ENCODE measurements at regions not wholly inside any gene's neighbourhood (a gene's known extent, or its start where the extent isn't known, plus 50 kb on each side); places are given as distances from the start of the nearest gene placed in this dataset.

DNA sequence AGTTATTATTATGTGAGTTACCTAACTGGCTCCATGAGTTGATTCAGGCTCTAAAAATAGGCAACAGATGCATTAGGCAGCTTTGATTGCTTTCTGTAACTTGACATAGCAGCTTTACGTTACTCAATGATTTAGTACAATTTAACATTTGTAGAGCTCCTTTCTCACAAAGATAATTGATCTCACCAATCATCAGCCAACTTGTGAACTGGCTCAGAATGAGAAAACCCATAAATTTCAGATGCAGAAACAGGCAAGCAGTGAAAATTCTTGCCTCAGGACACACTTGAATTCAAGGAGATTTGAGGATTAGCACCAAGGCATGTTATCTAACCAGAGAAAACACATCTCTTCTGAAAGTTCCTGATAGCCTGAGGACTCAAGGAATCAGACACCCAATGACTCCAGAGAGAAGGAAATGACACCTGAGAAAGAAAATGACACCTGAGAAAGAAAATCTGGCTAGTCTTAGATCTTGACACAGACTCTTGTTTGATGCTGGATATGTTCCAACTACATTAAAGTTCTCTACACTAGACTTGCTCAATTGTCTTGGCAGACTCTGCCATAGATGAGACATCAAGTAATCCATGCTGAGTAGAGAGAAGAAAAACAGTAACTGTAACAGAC is 315.1 kb upstream of the CBLB start:
- no peak for DNase-seq

DNA sequence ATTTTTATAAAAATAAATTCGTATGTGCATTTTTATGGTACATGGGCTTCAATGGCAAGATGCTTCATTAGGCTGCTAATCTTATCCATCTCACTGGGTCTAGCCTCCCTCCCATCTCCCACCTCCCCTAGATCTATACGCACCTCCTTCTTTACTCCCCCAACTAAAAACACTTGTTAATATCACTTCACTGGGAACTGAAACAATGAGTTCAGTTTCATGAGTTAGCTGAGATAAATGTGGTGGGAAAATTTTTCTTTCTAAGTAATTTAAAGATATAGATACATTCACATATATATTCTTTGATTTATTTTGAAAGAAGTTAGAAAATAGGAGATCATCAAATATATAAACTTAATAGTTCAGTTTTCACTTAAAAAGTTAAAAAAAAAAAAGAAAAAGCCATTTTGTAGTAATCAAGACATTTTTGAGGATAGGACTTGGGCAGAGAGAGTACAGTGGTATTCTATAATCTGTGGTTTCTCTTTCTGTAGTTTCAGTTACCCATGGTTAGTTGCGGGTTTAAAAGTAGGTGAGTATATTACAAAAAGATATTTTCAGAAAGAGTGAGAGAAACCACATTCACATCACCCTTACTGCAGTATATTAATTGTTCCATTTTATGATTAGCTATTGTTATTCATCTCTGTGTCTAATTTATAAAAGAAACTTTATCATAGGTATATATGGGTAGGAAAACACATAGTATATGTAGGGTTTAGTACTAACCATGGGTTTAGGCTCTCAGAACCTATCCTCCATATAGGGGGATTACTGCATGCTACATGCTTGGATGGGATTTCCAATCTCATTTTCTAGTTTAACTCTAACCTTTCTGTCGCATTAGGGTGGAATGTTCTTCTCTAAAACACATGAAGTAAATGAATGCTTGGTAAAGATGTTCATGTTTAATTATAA is 316.0 kb upstream of the CBLB start:
- DNase-seq, result no peak

DNA sequence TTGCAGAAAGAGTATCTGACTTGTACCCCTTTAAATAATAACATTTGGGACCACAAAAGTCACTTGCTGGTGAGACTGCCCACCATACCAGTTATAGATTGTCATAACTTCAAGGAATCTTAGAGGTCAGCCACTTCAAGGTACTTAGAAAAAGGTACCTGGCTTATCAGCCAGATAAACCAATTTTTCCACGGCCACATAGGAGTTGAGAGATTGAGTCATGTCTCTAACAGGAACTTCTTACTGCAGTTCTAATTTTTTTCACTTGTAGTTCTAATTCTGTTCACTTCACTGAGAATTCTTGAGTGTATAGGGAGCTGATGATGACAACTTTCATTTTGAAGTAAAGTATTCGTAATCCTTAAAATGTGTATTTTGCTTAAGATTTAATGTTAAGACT is 317.1 kb upstream of the CBLB start:
- no peak for DNase-seq

DNA sequence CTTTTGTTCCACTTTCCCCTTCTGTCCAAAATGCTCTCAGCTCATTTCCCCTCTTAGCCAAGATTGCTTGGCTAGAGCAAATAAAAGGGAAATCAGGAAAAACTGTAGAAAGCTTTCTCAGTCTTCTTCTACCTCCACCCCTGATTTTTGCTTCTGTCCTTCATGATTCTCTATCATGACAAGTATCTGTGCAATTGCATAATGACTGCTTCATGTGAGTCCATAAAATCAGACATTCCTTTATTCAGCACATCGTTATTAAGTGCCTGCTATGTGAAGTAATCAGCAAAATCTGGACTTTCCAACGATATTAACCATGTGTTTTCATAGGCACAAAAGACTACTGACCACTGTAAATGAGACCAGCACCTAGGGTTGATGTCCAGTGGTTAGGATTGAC is 321.5 kb upstream of the CBLB start:
- DNase-seq, result no peak

DNA sequence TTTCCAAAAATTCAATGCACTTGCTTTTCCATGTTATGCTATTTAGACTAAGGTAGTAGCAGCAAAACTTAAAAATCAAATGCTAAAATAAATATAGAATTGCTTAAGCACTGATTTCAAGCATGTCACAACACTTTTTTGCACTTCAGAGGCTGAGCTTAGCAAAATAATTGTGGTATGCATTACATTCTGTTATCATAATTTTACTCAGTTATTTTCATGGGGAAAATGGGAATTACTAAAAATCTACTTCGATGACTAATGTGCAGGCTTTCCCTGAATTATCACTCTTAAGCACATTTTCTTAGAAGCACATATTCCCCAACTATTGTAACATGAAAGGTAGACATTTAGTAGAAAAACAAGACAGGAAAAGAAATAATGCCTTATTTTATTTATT is 322.4 kb upstream of the CBLB start:
- DNase-seq, result no peak

DNA sequence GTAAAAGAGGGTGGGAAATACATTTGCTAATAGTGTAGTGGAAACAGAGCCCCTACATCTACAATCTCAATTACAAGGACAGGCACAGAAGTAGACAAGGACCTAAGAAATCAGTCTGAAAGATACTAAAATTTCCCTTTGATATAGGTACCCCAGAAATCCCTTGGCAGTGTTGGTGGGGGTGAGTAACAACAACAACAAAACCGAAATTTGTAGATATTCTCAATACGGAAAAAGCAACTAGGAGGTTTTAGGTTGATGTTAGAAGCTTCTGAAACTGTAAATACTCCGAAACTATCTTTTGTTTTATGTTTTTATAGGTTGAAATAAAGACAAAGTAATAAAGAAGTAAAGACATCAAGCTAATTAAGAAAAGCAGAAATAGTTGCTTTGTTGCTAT is 323.1 kb upstream of the CBLB start:
- no peak for DNase-seq

DNA sequence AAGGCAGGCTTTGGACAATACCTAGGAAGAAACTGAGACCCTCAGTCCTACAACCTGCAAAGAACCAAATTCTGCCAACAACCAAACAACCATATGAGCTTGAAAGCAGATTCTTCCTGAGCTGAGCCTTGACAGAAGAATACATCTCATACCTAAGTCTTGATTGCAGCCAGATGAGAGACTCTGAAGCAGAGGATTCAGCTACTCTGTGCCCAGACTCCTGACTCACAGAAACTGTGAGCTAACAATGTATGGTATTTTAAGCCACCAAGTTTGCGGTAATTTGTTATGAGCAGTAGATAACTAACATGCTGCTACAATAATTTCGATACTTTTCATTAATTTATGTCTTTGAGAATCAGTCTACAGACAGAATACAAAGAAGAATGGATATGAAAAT is 325.1 kb upstream of the CBLB start:
- no peak for DNase-seq

DNA sequence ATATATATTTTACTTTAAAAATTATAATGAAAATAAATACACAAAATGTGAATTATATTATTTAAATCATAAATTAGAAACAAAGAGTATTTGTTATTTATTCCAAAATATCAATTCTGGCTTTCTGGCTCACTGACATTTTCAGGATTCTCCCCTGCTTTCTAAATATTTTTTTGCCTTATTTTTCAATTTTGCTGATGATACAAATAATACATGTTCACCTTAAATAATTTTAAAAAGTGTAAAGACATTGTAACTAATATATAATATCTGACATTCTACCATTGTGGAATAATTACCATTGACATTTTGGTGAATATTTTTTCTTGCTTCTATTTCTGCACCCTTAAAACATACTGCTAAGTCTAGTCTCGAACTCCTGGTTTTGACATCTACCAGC is 325.9 kb upstream of the CBLB start:
- DNase-seq, result no peak

DNA sequence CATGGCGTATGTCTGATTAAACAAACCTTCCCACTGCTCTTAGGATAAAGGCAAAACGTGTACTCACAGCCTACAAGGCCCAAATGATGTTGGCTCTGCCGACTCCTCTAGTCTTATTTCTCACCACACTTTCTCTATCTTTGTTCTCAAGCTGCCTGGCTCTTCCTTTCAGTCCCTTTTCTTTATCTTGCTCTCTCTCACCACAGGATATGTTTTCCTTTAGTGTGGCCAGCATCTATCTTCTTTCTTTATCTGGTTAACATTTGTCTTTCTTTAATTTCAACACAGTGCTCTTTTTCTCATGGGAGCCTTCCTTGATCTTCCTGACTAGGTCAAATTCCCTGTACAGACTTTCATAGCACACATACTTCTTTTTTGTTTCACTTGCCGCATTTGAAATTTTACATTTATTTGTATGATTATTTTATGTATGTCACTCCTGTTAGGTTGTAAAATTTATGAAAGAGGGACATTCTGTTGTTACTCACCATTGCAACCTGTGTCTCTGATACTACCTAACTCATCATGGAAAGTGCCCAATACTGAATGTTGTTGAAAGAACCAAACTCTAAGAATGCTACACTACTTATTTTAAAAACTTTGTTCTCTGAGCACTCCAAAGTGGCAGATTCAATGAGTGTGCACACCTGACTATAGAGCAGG is 328.9 kb upstream of the CBLB start:
- no peak for DNase-seq

DNA sequence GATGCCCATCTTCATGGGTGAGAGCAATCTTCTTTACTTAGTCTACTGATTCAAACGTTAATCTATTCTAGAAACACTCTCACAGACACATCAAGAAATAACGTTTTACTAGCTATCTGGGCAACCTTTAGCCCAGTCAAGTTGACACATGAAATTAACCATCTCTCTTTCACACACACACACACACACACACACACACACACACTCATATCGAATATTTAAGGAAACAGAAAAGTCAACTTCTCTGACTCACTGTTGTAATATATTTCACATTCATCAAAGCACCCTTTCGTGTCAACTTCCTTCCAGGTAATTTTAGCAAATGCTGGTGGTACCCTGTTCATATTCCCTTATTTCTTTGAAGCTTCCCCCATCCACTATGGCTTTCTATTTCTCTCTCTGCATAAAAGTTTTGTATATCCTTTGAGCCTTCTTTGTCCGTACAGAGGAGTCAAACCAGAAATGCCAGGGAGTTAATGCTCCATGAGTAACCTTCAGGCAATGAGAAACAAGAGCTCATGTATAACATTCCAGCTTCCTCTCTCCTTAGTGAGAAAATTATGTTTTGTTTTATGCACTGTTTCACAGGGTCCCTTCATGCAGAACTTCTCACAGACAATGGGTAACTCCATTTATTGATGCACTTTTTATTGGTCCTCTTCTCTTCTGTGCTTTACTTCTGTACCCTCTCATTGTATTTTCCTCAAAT is 335.5 kb upstream of the CBLB start:
- no peak for DNase-seq

DNA sequence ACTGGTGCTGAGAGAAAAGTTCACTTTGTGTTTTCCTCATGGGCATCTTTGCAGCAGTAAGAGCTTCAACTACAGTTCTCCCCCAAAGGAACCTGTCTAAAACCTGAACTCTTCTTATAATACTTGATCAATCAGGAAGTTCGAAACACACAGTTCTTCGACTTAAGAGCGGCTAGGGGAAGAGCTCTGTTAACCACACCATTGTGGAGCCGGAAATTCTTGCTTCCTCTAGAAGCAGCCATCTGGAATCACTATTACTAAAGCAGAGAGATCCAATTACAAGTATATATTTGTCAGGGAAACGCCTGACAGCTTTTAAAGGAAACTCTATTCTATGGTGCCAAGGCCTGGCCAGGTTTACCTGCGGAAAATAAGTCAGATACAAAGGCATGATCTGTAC is 337.3 kb upstream of the CBLB start:
- no peak for DNase-seq

DNA sequence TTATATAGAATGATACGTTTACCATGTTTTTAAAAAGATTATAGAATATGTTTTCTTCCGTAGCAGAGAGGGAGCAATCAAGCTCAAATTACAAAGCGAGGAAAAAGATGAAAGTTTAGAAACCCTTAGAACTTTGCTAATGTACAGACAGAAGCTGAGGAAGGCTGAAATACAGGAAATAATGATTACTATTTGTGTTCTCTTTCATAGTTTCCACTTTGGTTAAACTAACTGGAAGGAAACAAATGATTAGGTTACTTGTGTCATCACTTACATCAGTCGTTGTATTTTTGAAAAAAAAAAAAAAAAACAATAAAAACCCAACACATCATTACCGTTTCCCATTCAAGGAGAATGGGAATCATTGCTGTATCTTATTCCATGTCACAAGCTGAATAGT is 337.8 kb upstream of the CBLB start:
- DNase-seq, result no peak

DNA sequence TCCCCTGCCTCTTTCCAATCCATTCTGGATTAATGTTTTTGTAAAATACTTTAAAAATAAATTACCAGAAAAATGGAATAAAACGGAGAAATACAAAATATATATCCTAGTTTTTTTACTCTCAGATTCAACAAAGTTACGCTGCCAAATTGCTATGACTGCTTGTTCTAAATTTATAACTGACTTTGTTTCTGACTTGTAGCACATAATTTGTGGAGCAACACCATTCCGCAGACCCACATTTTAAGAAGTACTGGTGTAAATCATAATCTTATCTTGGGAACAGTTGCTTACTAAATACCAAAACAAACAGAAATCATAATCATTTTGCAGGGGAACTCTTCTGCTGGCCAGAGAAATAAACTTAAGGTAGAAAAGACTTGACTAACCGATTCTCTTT is 339.4 kb upstream of the CBLB start:
- DNase-seq, result no peak

DNA sequence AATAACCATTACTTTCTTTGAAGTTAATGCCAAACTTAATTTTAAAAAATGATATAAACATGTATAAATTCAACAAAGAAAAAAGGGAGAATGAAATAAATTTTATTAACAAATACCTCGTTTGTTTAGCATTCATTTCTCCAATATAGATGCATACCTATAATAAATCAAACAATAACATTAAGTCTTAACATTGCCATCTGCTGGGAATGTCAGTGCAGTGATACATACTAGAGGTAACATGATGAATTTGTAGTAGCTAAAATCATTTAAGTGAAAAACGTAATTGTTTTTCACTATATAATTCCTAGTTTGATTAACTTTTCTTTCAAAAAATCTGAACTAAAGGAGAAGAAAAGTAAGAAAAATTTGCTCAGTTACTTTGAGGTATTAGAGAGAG is 340.2 kb upstream of the CBLB start:
- no peak for DNase-seq

DNA sequence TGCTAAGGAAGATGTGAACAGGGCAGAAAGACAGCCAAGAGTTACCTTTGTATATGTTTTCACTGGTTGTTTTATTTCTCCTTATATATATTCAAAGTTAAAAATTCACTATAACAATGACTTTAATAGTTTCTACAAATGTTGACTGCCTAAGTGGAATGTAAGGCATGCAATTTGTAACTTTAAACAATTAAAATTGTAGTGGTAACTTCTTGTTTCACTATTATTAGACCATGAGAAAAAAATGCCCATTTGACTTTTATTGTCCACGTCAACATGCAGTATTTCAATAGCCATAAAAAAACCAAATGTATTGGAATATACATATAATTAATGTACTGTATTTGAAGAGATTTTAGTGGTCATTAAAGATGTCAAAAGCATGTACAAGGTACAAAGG is 340.7 kb upstream of the CBLB start:
- no peak for DNase-seq

DNA sequence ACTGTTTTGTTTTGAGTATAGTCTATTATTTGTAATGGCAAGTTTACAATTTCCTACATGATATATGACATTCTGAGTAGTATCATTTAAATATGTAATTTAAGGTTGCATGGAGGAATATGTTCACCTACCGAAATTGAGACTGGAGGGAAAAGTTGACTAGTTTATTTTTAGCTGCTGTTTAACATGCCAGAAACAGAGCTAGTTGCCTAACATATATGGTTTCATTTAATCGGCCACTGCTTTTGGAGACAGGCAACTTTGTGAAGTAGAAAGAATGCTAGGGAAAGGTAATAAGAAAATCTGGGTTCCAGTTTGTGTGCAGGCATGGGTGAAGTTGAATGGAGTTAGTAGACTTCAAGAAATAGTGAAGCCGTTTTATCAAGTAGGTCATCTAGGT is 342.1 kb upstream of the CBLB start:
- no peak for DNase-seq

DNA sequence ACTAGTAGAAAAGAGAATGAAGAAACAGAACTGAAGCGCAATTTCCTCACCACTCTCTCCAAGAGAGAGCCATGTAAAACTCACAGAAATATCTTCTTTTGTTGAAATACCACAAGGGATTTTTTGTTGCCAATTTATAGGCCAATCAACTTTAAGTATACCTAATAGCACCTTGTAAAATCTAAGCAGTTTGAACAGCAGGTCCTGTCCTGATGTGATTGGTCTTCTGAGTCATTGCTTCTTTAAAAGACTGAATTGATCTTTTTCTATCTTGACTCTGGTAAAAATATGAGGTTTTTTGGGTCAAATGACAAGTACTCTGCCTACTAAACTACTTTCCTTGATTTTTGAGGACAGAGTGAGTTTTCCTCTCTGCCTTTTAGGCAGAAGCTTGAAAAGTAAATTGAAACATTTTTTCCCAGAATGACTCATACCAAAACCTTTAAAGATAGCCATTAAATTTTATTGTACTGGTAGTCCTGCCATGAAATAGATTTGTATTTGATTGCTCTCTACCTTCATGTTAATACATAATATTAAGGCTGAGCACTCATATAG is 343.9 kb upstream of the CBLB start:
- DNase-seq, result no peak

DNA sequence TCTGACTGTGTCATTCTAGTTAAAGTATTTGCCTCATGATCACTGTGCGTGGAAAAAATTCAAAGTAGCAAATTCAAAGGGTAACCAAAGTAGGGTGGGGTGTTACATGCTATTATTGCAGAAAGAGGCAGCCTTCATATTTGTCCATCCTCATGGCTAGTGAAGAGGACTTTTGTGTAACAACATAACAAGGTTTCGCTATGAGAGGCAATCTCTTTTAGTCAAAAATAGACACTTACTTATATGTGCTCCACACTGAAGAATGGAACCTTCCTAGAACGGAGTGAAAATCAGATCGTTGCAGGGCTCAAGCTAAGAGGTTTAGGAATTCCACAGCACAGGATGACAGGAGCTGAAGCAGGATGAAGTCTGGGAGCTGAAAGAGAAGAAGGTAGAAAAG is 345.1 kb upstream of the CBLB start:
- no peak for DNase-seq

DNA sequence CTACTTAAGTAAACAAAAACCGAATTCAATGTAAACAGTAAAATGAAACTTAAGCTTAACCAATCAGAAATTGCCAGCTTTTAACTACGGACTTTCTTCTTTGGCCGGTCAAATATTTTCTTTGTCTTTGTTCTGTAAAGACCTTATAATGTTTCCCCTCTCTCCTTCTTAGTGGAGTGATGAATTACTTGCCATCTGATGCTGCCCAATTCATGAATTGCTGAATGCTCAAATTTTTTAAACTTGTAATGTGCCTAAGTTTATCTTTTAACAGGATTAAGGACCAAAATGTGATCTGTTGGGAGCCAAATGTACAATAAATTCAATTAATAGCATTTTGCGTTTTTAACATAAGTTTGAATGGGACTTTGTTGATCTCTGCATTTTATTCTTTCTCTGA is 345.8 kb upstream of the CBLB start:
- no peak for DNase-seq

DNA sequence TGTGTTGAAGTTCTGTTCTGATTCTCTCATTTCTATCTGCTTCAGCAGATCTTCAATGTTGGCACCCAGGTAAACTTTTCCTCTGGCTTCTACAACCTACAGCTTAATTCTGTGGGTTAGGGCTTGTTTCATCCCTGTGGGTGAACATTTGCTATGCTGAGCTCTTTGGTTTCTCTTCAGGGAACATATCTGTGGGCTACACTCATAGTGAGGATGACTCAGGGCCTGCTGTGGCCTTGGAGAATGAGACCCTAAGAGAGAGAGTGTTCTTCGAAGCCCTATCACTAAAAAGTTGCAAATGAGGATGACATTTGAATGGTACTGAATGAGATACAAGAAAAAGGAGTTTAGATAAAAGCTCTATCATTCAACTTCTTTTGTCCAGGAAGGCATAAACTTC is 346.2 kb upstream of the CBLB start:
- DNase-seq, result no peak

DNA sequence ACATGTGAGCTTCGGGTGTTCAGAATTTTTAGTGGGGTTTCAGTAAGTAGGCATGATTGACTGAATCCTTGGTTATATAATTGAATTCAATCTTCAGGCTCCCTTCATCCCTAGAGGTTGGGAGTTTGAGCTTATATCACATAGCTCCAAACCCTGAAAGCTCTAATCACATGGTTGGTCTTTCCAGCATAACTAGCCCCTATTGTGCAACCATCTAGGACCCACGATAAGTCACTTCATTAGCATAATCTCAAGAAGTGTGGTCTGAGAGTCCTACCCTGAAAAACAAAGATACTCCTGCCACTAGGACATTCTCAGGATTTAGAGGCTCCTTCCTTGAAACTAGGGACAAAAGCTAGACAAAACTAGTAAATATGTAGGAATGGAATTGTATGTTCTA is 348.9 kb upstream of the CBLB start:
- DNase-seq, result no peak

DNA sequence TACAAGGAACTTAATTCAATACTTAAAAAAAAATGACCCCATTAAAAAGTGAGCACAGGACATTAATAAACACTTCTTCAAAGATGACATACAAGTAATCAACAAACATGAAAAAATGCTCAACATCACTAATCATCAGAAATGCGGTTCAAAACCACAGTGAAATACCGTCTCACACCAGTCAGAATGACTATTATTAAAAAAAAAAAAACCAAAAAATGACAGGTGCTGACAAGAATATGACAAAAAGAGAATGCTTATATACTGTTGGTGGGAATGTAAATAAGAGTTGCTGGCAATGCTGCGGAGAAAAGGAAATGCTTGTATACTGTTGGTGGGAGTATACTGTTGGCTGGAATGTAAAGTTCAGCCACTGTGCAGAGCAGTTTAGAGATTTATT is 358.3 kb upstream of the CBLB start:
- no peak for DNase-seq

DNA sequence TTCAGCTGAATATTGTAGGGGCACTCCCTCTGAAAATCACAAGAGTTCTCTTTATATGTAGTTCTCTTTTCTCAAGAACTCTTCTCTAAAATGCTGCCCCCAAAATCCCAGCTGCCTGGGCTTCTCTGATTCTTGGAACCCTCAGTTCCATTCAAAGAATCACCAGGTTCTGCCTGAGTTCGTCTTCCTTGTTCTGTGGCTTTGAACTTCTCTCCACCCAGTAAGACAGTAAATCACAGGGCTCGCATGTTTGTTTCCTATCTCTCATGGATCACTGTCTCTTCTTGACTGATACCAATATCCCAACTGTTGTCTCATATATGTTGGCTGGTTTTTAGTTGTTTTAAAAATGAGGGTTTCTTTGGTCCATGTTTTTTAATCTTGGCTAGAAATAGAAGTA is 359.5 kb upstream of the CBLB start:
- no peak for DNase-seq
